Heart right ventricle (tissue), 16 donors: ENCODE measurements at regions not wholly inside any gene's neighbourhood (a gene's known extent, or its start where the extent isn't known, plus 50 kb on each side); places are given as distances from the start of the nearest gene placed in this dataset.
A peak's percentile ranks its signal among the peaks of the same experiment; 100 is the strongest.

Experiments used
- ATAC-seq, 8 donors: fragments of 200-7000 bp; cut with Tn5 transposase; one replicate each; pipeline ENCODE4 v1.9.1; 2020; ENCODE audit warnings: mild to moderate bottlenecking in 8 of 8, moderate library complexity in 8 of 8, moderate number of reproducible peaks in 1 of 8
- DNase-seq, 2 donors: peaks; one replicate each; pipeline ENCODE4 v3.0.0-alpha.2; 2020
- H3K27ac ChIP-seq, 10 donors: fragments of 200-600 bp; sonication (generic) in 2 of 10; one replicate each; pipeline versions ENCODE4 v1.5.0 to v1.8.0; 2020 to 2022; ENCODE audit warnings: mild to moderate bottlenecking in 3 of 10
- H3K27me3 ChIP-seq, 7 donors: fragments of 200-600 bp; one replicate each; pipeline ENCODE4 v1.8.0; 2021 to 2022; ENCODE audit warnings: mild to moderate bottlenecking in 2 of 7
- H3K36me3 ChIP-seq, 9 donors: fragments of 200-600 bp; sonication (generic) in 1 of 9; one replicate each; pipeline versions ENCODE4 v1.5.0 to v1.8.0; 2020 to 2022; ENCODE audit warnings: mild to moderate bottlenecking in 2 of 9
- H3K4me1 ChIP-seq, 9 donors: fragments of 200-600 bp; sonication (generic) in 1 of 9; one replicate each; pipeline versions ENCODE4 v1.5.0 to v1.8.0; 2020 to 2022; ENCODE audit warnings: mild to moderate bottlenecking in 4 of 9
- H3K4me3 ChIP-seq, 10 donors: fragments of 200-600 bp; sonication (generic) in 2 of 10; one replicate each; pipeline versions ENCODE4 v1.5.0 to v1.8.0; 2020 to 2022; ENCODE audit warnings: mild to moderate bottlenecking in 7 of 10, moderate library complexity in 2 of 10
- H3K9me3 ChIP-seq, 11 donors: fragments of 200-600 bp in 10 of 11; sonication (generic) in 2 of 11; one replicate each; pipeline versions ENCODE4 v1.5.0 to v1.8.0; 2013 to 2022; ENCODE audit warnings: mild to moderate bottlenecking in 2 of 11, control low read depth in 1 of 11, moderate library complexity in 1 of 11
- WGBS, 2 donors: extraction: QIAGEN DNeasy Blood & Tissue Kit; methylation state at CpG; one replicate each; pipeline ENCODE4 v1.1.7; 2013; ENCODE audit warnings: inconsistent platforms in 1 of 2; 5-methylcytosine and 5-hydroxymethylcytosine counted together
- intact Hi-C, 10 donors: fragments of 100-400 bp; cut with DNase I; formaldehyde crosslinking; loops; one replicate each; pipeline versions ENCODE4 v1.11.1 to v1.14.2; 2022
- TF ChIP-seq, protein P1 (sequence below), 9 donors: fragments of 200-600 bp; sonication (generic) in 2 of 9; IDR thresholded peaks; one replicate each; pipeline versions ENCODE4 v1.5.0 to v1.8.0; 2021 to 2022; ENCODE audit warnings: antibody characterized with exemption in 9 of 9, mild to moderate bottlenecking in 5 of 9, moderate library complexity in 1 of 9
- donor health status: Arrhythmogenic right ventricular cardiomyopathy.
- donor health status: ischemic (EF 13 %, LVEDD 7.1; RV severe dilation, severe dysfunction).
- donor health status: healthy with polysubstance abuse.
- donor health status: DM: no; HTN: yes; CAD: no.
- donor health status: DM: no; HTN: no; CAD: no.
- donor health status: ischemic (EF 25% LVEDD 6.9; RV normal size, moderate dysfunction).
- donor health status: ischemic (EF 25% LVEDD 5.7; RV mildly dilated, moderate dysfunction).
- donor health status: healthy.
- donor health status: DM: yes; HTN: yes; CAD: no.
- donor health status: Ischemic cardiomyopathy.
- donor health status: ischemic (EF 35%, LVEDD 5.7; RV mildly dilated, moderate dysfunction).
- donor health status: nonischemic (EF 11% LVEDD 7.7; RV severe dilation, severe dysfunction).
- donor health status: DM: yes; HTN: yes; CAD: no.
- donor health status: PGD.
- donor health status: ischemic (EF 29% LVEDD 5.4; RV normal size, mild dysfunction).
- donor health status: nonischemic (EF 23%, LVEDD 6.1; RV moderate dilation, normal function).

GRCh38 chr13:80690208-80690607 lies 349.3 kb upstream of the SPRY2 start:
- TF ChIP-seq, protein P1, sequence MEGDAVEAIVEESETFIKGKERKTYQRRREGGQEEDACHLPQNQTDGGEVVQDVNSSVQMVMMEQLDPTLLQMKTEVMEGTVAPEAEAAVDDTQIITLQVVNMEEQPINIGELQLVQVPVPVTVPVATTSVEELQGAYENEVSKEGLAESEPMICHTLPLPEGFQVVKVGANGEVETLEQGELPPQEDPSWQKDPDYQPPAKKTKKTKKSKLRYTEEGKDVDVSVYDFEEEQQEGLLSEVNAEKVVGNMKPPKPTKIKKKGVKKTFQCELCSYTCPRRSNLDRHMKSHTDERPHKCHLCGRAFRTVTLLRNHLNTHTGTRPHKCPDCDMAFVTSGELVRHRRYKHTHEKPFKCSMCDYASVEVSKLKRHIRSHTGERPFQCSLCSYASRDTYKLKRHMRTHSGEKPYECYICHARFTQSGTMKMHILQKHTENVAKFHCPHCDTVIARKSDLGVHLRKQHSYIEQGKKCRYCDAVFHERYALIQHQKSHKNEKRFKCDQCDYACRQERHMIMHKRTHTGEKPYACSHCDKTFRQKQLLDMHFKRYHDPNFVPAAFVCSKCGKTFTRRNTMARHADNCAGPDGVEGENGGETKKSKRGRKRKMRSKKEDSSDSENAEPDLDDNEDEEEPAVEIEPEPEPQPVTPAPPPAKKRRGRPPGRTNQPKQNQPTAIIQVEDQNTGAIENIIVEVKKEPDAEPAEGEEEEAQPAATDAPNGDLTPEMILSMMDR (IDR thresholded peaks at IDR 0.05) = no peak
- H3K9me3 ChIP-seq = peaks cover 0 to 39% (median 8%) of the 10 kb centered on the region in 11 donors
- H3K4me3 ChIP-seq = no peak overlapping the region
- WGBS, 2 donors = 83 to 87% methylated on average over 3 of the region's 3 CpGs
- H3K27ac ChIP-seq = no peak overlapping the region
- intact Hi-C loops = loop anchor here in 1 of 10 donors (10.0 kb wide), 1 partner anchor 65 kb away; no protein-coding TSS in a partner anchor
- no peak for DNase-seq
- no peaks in the 10 kb centered on the region for H3K36me3 ChIP-seq
- no peak for ATAC-seq
- no peaks in the 10 kb centered on the region for H3K4me1 ChIP-seq
- no peaks in the 10 kb centered on the region for H3K27me3 ChIP-seq

GRCh38 chr13:80688593-80688992 lies 347.7 kb upstream of the SPRY2 start:
- Histone ChIP-seq H3K9me3 (peaks cover 0 to 30% (median 5%) of the 10 kb centered on the region in 11 donors), H3K4me3 (no peak overlapping the region), H3K27me3 (no peaks in the 10 kb centered on the region), H3K36me3 (no peaks in the 10 kb centered on the region), H3K27ac (no peak overlapping the region), H3K4me1 (no peaks in the 10 kb centered on the region)
- ATAC-seq (no peak), DNase-seq (no peak)
- TF ChIP-seq, protein P1 (IDR thresholded peaks at IDR 0.05) = no peak
- intact Hi-C loops = no loop called here

GRCh38 chr13:80685942-80686341 lies 345.0 kb upstream of the SPRY2 start:
- no peak for DNase-seq
- Histone ChIP-seq H3K4me3 (no peak overlapping the region), H3K4me1 (peaks cover 0 to 5% (median 0%) of the 10 kb centered on the region in 9 donors), H3K9me3 (peaks cover 0 to 14% (median 0%) of the 10 kb centered on the region in 11 donors), H3K36me3 (no peaks in the 10 kb centered on the region), H3K27ac (no peak overlapping the region), H3K27me3 (no peaks in the 10 kb centered on the region)
- intact Hi-C loops = no loop called here
- TF ChIP-seq, protein P1 (IDR thresholded peaks at IDR 0.05) = no peak
- WGBS, 2 donors = 92 to 93% methylated on average over 1 of the region's 1 CpG
- ATAC-seq = no peak

DNA sequence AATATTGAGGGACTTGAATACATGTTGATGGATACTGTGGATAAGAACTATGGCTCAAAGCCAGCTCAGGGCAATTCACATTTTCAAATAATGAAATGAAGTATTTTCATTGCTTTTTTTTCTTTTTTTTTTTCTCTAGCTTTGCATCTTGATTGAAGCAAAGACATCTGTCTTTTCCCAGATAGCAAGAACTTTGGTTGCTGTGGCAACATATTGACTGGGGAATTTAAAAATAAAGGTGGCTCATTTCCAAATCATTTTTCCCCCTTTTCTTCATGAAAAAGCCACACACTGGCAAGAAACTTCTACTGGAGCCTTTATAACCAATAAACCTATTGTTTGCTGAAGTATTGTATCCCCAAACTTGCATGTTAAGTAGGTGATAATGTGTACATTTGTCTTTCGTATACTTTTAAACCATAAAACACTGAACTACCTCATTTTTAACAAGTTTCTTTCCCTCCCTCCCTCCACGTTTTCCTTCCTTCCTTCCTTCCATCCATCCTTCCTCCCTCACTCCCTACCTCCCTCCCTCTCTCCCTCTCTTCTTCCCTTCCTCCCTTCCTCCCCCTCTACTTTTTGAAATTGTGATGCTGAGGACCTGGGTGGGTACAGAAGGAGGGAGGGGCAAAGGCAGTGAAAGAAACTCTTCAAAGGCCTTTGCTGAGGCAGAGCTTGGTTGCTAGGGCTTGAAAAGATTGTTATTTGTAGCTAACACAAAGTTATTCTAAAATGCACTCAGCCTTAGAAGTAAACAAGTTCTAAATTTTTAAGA lies 343.5 kb upstream of the SPRY2 start:
- intact Hi-C loops = no loop called here
- H3K4me1 ChIP-seq = peaks cover 0 to 5% (median 0%) of the 10 kb centered on the region in 9 donors
- no peak overlapping the region for H3K4me3 ChIP-seq
- 58 to 61% methylated on average over 2 of the region's 2 CpGs for WGBS, 2 donors
- DNase-seq (no peak), ATAC-seq (peak in 3 of 8 donors; percentile 20 to 37 (median 31))
- peak overlapping the region in 3 of 10 donors; percentile 16 to 56 (median 38) for H3K27ac ChIP-seq
- H3K9me3 ChIP-seq = peaks cover 0 to 16% (median 0%) of the 10 kb centered on the region in 11 donors
- H3K36me3 ChIP-seq = no peaks in the 10 kb centered on the region
- TF ChIP-seq, protein P1 (IDR thresholded peaks at IDR 0.05) = no peak
- no peaks in the 10 kb centered on the region for H3K27me3 ChIP-seq
